H1 (cell line): ENCODE measurements at regions not wholly inside any gene's neighbourhood (a gene's known extent, or its start where the extent isn't known, plus 50 kb on each side); places are given as distances from the start of the nearest gene placed in this dataset.

Experiments
- ATF2 ChIP-seq: IDR thresholded peaks from 2 replicates; pipeline ENCODE4 v1.6.1; 2012; ENCODE audit warnings: low read length, inconsistent platforms
- ATF3 ChIP-seq: IDR thresholded peaks from 2 replicates; pipeline ENCODE4 v1.6.1; 2011; ENCODE audit warnings: low read depth, mild to moderate bottlenecking, low read length; ENCODE audit not compliant: insufficient read depth
- CBX8 ChIP-seq: fragments of 300-800, 300-1000 bp; sonication (generic); IDR thresholded peaks from 2 replicates; pipeline ENCODE4 v1.7.1; 2016; ENCODE audit warnings: low read depth, low read length, borderline replicate concordance
- KDM1A ChIP-seq: fragments of 200-600, 300-600 bp; sonication (generic); IDR thresholded peaks from 2 replicates; pipeline ENCODE4 v1.7.1; 2016; ENCODE audit warnings: mild to moderate bottlenecking, low read length, borderline replicate concordance
- SRF ChIP-seq: IDR thresholded peaks from 2 replicates; pipeline ENCODE4 v1.6.1; 2011; ENCODE audit warnings: mild to moderate bottlenecking, low read depth, low read length, moderate library complexity

- TF ChIP-seq ATF2 (no peak), CBX8 (no peak), KDM1A (no peak), ATF3 (no peak), SRF (no peak)
Observed at GRCh38 chr5:91642581-91642980, 259.5 kb upstream of the ARRDC3 start (continued).
